GM10248 (cell line): ENCODE measurements at regions not wholly inside any gene's neighbourhood (a gene's known extent, or its start where the extent isn't known, plus 50 kb on each side); places are given as distances from the start of the nearest gene placed in this dataset.

Source experiments
- CTCF ChIA-PET: fragments of 300-600 bp; sonication (Branson Sonifier 250); formaldehyde crosslinking; extraction: SDS; loops from one replicate; lab custom pipeline; 2021; ENCODE audit warnings: antibody characterized with exemption; lab: Yijun Ruan, JAX
- POLR2A ChIA-PET: fragments of 350-650 bp; sonication (Branson Sonifier 250); formaldehyde crosslinking; extraction: SDS; loops from one replicate; lab custom pipeline; 2020; ENCODE audit warnings: antibody characterized with exemption; lab: Yijun Ruan, JAX
- DNase-seq: peaks from one replicate; pipeline ENCODE4 v3.0.0; 2012; ENCODE audit errors: extremely low spot score
- CTCF ChIP-seq: IDR thresholded peaks from 2 replicates; pipeline ENCODE4 v1.5.1; 2012; ENCODE audit warnings: mild to moderate bottlenecking, low read depth; ENCODE audit errors: extremely low read depth, missing control alignments, control extremely low read depth

GRCh38 chr10:36023939-36024338 is 381.8 kb upstream of the FZD8 start:
- CTCF ChIA-PET: interaction anchor here (1.0 kb wide), 1 partner anchor 9 kb away, joined by 3 read pairs; no protein-coding TSS in a partner anchor
- TF ChIP-seq CTCF: no peak
- POLR2A ChIA-PET: no interaction called here
- DNase-seq: no peak

GRCh38 chr10:36021096-36021495 is 379.0 kb upstream of the FZD8 start:
- CTCF ChIA-PET: interaction anchor here (1.2 to 3.2 kb wide), 2 partner anchors 10 to 25 kb away, joined by 3 to 15 read pairs; no protein-coding TSS in a partner anchor
- no peak for TF ChIP-seq CTCF
- DNase-seq: no peak
- POLR2A ChIA-PET: no interaction called here

GRCh38 chr10:36019749-36020148 is 377.7 kb upstream of the FZD8 start:
- TF ChIP-seq CTCF: no peak
- CTCF ChIA-PET: interaction anchor here (0.8 to 3.2 kb wide), 2 partner anchors 11 to 30 kb away, joined by 3 to 15 read pairs; no protein-coding TSS in a partner anchor
- POLR2A ChIA-PET: no interaction called here
- DNase-seq: no peak

- POLR2A ChIA-PET: no interaction called here
These were observed 376.9 kb upstream of the FZD8 start for GRCh38 chr10:36018996-36019395.

GRCh38 chr10:36017137-36017536 is 375.0 kb upstream of the FZD8 start:
- no peak for DNase-seq
- ChIA-PET POLR2A (no interaction called here), CTCF (no interaction called here)
- TF ChIP-seq CTCF: no peak

More at GRCh38 chr10:36018996-36019395, 376.9 kb upstream of the FZD8 start:
- DNase-seq: no peak
- TF ChIP-seq CTCF: no peak
- CTCF ChIA-PET: no interaction called here

GRCh38 chr10:36007369-36007768 is 365.3 kb upstream of the FZD8 start:
- ChIA-PET POLR2A (no interaction called here), CTCF (no interaction called here)
- TF ChIP-seq CTCF: no peak
- DNase-seq: no peak

- no peak for TF ChIP-seq CTCF
- DNase-seq: no peak
- CTCF ChIA-PET: no interaction called here
- POLR2A ChIA-PET: no interaction called here
These were observed 361.6 kb upstream of the FZD8 start for GRCh38 chr10:36003688-36004087.
